ENCODE measurements at regions not wholly inside any gene's neighbourhood (a gene's known extent, or its start where the extent isn't known, plus 50 kb on each side); places are given as distances from the start of the nearest gene placed in this dataset.

GRCh38 chr10:3235996-3236510 lies 63.5 kb upstream of the PITRM1 start:
- TF ChIP-seq EZH2 (IDR thresholded peaks at IDR 0.05; ENCODE audit: low read length, missing control alignments) (no peak), CTCF (conservative IDR thresholded peaks at IDR 0.05 in 1 of 2, IDR thresholded peaks at IDR 0.05 in 1 of 2; ENCODE audit: low read depth in 1 of 2, low read length in 2 of 2) (no peak)
